Uterus (tissue), 3 donors: ENCODE measurements at regions not wholly inside any gene's neighbourhood (a gene's known extent, or its start where the extent isn't known, plus 50 kb on each side); places are given as distances from the start of the nearest gene placed in this dataset.

Source experiments
- DNase-seq, 2 donors: peaks; one replicate each; pipeline ENCODE4 v3.0.0-alpha.2; 2019 to 2020
- H3K27ac ChIP-seq, 2 donors: fragments of 200-600 bp; sonication (generic); 1 replicate in 1 of 2; 2 replicates in 1 of 2; pipeline ENCODE4 v1.5.1; 2016 to 2018
- H3K27me3 ChIP-seq, 2 donors: fragments of 200-600 bp; sonication (generic); one replicate each; pipeline ENCODE4 v1.5.1; 2018 to 2019; ENCODE audit warnings: control low read depth in 1 of 2
- H3K36me3 ChIP-seq, 2 donors: fragments of 200-600 bp; sonication (generic); one replicate each; pipeline ENCODE4 v1.5.1; 2019; ENCODE audit warnings: control low read depth in 1 of 2
- H3K4me1 ChIP-seq, 2 donors: fragments of 200-600 bp; sonication (generic); one replicate each; pipeline ENCODE4 v1.5.1; 2018 to 2019; ENCODE audit warnings: control low read depth in 1 of 2
- H3K4me3 ChIP-seq, 2 donors: fragments of 200-600 bp; sonication (generic); 1 replicate in 1 of 2; 2 replicates in 1 of 2; pipeline ENCODE4 v1.5.1; 2018 to 2019; ENCODE audit warnings: mild to moderate bottlenecking in 1 of 2
- H3K9me3 ChIP-seq, 2 donors: fragments of 200-600 bp; sonication (generic); one replicate each; pipeline ENCODE4 v1.5.1; 2019; ENCODE audit warnings: control low read depth in 1 of 2
- POLR2A ChIP-seq, 2 donors: fragments of 450-650 bp; IDR thresholded peaks; one replicate each; pipeline ENCODE4 v1.6.1; 2016; ENCODE audit warnings: antibody characterized with exemption in 2 of 2, mild to moderate bottlenecking in 1 of 2, moderate library complexity in 1 of 2
- intact Hi-C: fragments of 100-400 bp; cut with DNase I; formaldehyde crosslinking; loops from one replicate; pipeline ENCODE4 v1.15.1; 2023; ENCODE audit warnings: low total_unique reads
- TF ChIP-seq, protein P1 (sequence below), 4 experiments: fragments of 200-600 bp in 2 of 4; fragments of 450-650 bp in 2 of 4; sonication (generic) in 2 of 4; IDR thresholded peaks; one replicate each; pipeline ENCODE4 v1.5.1; 2016 to 2019; ENCODE audit warnings: antibody characterized with exemption in 4 of 4, mild to moderate bottlenecking in 2 of 4, moderate library complexity in 1 of 4
- donor health status: DM: yes; HTN: yes; CAD: no.

DNA sequence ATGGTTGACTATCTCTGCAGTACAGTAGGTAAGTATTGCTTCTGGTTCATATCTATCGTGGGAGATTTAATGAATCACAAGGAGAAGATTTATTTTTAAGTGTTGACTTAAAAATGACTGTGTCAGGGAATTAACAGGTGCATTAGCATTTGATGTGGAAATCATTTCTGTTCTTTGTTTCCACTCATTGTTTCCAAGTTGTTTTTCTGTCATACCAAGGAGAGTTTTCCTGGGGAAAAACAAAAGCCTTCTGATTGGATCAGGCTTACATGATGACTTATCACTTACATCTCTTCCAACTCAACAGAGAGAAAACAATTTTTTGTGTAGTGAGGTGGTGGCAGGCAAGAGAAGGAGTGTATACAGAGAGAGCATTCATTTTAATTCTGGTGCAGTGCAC is 686.4 kb downstream of the HTR1B start:
- H3K4me3 ChIP-seq = no peak overlapping the region
- DNase-seq = no peak
- no peaks in the 10 kb centered on the region for H3K36me3 ChIP-seq
- H3K9me3 ChIP-seq = no peaks in the 10 kb centered on the region
- no peak overlapping the region for H3K27ac ChIP-seq
- no peaks in the 10 kb centered on the region for H3K27me3 ChIP-seq
- intact Hi-C loops = no loop called here
- no peaks in the 10 kb centered on the region for H3K4me1 ChIP-seq
- TF ChIP-seq, protein P1, sequence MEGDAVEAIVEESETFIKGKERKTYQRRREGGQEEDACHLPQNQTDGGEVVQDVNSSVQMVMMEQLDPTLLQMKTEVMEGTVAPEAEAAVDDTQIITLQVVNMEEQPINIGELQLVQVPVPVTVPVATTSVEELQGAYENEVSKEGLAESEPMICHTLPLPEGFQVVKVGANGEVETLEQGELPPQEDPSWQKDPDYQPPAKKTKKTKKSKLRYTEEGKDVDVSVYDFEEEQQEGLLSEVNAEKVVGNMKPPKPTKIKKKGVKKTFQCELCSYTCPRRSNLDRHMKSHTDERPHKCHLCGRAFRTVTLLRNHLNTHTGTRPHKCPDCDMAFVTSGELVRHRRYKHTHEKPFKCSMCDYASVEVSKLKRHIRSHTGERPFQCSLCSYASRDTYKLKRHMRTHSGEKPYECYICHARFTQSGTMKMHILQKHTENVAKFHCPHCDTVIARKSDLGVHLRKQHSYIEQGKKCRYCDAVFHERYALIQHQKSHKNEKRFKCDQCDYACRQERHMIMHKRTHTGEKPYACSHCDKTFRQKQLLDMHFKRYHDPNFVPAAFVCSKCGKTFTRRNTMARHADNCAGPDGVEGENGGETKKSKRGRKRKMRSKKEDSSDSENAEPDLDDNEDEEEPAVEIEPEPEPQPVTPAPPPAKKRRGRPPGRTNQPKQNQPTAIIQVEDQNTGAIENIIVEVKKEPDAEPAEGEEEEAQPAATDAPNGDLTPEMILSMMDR (IDR thresholded peaks at IDR 0.05) = no peak
- TF ChIP-seq POLR2A (IDR thresholded peaks at IDR 0.05) = no peak

DNA sequence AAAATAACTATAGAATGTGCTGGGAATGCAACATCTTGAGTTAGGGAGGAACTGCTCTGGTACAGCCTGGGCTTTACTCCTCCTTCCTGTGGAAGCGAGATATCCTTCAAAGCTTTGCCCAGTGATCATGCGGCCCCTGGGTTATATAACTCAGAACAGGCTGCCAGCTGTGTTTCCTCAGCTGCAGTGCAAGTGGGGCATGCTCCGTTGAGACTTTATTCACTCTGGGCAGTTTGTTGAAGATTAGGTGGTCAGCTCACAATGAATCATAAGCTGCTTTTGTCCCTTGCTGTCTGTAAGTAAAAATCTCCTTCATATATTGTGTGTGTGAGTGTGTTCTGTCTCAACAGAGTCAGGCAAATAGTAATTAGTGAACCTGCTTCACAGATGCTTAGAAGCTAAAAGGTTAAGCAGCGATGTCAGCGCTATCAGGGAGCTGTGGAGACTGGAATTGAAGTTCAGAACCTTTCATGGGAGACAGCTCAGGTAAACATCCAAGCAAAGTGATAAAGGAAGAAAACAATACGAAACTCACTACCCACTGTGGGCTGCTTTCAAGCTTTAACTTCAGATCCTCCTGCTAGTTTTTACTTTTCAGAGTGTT is 688.4 kb downstream of the HTR1B start:
- DNase-seq = no peak
- H3K4me1 ChIP-seq = no peaks in the 10 kb centered on the region
- H3K27me3 ChIP-seq = no peaks in the 10 kb centered on the region
- no peak overlapping the region for H3K27ac ChIP-seq
- no peaks in the 10 kb centered on the region for H3K36me3 ChIP-seq
- intact Hi-C loops = no loop called here
- no peaks in the 10 kb centered on the region for H3K9me3 ChIP-seq
- TF ChIP-seq POLR2A (IDR thresholded peaks at IDR 0.05) = no peak
- TF ChIP-seq, protein P1 (IDR thresholded peaks at IDR 0.05) = no peak
- H3K4me3 ChIP-seq = no peak overlapping the region

DNA sequence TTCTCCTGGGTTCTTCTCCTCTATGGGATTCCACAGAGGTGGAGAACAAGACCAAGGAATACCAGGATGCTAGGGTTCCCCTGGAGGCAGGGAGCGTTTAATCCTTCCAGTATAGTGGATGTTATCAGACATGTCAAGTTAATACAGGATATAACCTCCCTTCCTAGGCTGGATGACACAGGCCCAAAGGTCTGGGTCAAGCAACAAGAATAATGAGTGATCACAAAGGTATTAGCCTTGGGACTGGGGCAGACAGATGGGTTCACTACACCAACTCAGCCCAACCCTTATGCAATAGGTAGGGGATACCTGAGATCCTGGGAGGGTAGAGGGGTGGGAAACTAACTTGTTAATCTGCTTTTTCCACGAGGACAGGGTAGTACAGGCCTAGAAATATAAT is 690.3 kb downstream of the HTR1B start:
- intact Hi-C loops = no loop called here
- Histone ChIP-seq H3K27ac (no peak overlapping the region), H3K4me1 (no peaks in the 10 kb centered on the region), H3K27me3 (no peaks in the 10 kb centered on the region), H3K36me3 (no peaks in the 10 kb centered on the region), H3K9me3 (no peaks in the 10 kb centered on the region), H3K4me3 (no peak overlapping the region)
- no peak for DNase-seq
- TF ChIP-seq, protein P1 (IDR thresholded peaks at IDR 0.05) = no peak
- TF ChIP-seq POLR2A (IDR thresholded peaks at IDR 0.05) = no peak

DNA sequence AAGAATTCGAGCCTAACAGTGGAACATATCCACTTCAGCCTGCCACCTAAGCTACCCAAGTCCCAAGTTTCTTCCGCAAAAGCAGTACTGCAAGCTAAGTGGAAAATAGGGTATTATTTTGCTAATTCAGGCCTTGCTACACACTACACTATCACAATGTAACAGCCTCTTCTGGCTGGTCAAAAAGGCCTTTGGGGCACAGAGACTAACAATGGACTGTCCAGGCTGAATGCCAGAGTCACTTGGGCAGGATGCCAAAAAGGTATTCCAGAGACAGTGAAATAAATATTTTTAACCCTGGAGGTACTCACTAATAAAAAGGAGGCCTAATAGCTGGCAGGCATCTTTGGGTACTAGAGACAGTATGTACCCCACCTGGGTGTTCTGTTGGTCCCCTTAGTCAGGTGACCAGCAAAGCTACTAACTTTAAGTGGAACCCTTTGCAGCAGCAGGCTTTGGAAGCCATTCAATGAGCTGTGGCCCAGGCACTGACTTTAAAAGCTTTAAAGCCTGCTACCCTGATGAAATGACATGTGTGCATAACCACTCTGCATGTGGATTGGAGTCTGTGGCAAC is 692.1 kb downstream of the HTR1B start:
- H3K4me3 ChIP-seq = no peak overlapping the region
- H3K27ac ChIP-seq = no peak overlapping the region
- H3K36me3 ChIP-seq = no peaks in the 10 kb centered on the region
- no peak for TF ChIP-seq POLR2A (IDR thresholded peaks at IDR 0.05)
- TF ChIP-seq, protein P1 (IDR thresholded peaks at IDR 0.05) = no peak
- intact Hi-C loops = no loop called here
- H3K27me3 ChIP-seq = no peaks in the 10 kb centered on the region
- H3K9me3 ChIP-seq = no peaks in the 10 kb centered on the region
- no peak for DNase-seq
- H3K4me1 ChIP-seq = no peaks in the 10 kb centered on the region

DNA sequence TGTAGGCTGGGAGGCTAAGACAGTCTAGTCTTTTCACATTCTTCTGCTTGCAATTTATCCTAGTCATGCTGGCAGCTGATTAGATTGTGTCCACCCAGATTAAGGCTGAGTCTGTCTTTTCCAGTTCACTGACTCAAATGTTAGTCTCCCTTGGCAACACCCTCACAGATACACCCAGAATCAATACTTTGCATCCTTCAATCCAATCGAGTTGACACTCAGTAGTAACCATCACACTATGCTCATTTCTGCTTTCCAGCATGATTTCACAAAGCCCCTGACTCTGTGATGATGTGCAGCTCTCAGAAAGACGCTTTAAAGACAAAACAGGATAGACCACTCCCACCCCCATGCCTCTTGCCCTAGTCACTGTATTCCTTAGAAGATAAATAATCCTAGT is 693.0 kb downstream of the HTR1B start:
- no peak for DNase-seq
- Histone ChIP-seq H3K36me3 (no peaks in the 10 kb centered on the region), H3K27me3 (no peaks in the 10 kb centered on the region), H3K9me3 (no peaks in the 10 kb centered on the region), H3K27ac (no peak overlapping the region), H3K4me1 (no peaks in the 10 kb centered on the region), H3K4me3 (no peak overlapping the region)
- intact Hi-C loops = no loop called here
- TF ChIP-seq, protein P1 (IDR thresholded peaks at IDR 0.05) = no peak
- TF ChIP-seq POLR2A (IDR thresholded peaks at IDR 0.05) = no peak
